Activated gamma-delta T cell treated with Interleukin-2 at 50 U/mL for 16 hours (primary cell): ENCODE measurements at regions not wholly inside any gene's neighbourhood (a gene's known extent, or its start where the extent isn't known, plus 50 kb on each side); places are given as distances from the start of the nearest gene placed in this dataset.

Source experiments
- DNase-seq: peaks from one replicate; pipeline ENCODE4 v3.0.0-alpha.2; 2020

GRCh38 chr19:28927456-28927855 is 285.5 kb downstream of the UQCRFS1 start:
- DNase-seq, result no peak

GRCh38 chr19:28920269-28921066 is 292.5 kb downstream of the UQCRFS1 start:
- DNase-seq, result no peak

DNA sequence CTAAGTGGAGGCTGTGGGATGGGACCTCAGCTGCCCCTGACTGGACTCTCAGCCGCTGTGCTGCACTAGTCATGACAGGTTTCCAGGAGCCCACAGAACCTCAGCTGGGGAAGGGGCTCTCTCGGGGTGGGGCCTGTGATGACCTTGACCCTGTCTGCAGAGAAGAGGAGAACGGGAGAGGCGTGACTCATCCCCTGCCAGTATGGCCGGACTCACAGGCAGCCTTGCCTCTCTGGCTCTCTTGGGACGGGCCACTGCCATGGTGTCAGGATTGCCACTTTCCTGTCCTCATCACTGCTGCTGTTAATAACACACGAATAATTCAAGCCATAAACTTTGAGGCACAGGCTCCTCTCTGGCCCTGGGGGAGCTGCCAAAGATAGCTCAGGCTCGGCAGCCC is 295.3 kb downstream of the UQCRFS1 start:
- no peak for DNase-seq

DNA sequence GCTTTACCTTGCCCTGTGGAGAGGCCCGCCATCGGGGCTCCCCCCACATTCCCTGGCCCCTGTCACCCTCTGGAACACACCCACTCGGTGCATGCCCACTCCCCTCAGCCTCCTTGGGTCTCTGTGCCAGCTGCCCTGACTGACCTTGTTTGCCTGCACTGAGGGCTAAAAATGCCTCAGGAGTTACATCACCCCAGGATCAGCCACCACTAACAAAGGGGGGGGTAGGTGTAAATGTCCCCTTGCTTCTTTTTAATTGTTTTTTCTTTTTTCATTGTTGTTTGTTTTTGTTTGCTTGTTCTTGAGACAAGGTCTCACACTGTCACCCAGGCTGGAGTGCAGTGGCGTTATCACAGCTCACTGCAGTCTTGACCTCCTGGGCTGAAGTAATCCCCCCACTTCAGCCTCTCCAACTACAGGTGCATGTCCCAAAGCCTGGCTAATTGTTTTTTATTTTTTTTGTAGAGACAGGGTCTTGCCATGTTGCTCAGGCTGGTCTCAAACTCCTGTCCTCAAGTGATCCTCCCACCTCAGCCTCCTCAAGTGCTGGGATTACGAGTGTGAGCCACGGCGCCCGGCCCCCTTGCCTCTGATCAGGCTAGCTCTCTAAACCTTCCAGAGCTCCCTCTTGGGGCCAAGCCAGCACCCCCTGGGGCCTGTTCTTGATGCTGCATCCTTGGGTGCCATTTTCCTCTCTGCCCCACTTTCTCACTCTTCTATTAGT is 297.1 kb downstream of the UQCRFS1 start:
- DNase-seq, result no peak

- DNase-seq, result no peak
Measured at GRCh38 chr19:28915202-28915601, 297.7 kb downstream of the UQCRFS1 start.

DNA sequence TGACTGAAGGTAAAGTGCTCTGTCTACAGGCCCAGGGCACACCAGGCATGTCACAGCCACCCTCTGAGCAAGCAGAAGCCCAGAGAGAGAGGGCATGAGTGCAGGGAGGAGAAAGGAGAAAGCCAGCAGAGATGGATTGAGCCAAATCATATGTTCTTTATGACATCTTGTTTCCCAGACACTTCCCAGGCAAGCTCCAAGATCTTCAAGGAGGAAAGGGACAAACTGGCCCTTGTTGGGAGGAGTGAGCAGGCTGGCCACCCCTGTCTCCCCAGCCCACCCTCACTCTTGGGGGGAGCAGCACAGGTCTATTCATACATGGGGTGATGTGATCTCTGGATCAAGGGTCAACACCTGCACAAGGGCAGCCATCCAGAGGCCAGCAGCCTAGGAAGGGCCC is 298.8 kb downstream of the UQCRFS1 start:
- DNase-seq, result no peak

DNA sequence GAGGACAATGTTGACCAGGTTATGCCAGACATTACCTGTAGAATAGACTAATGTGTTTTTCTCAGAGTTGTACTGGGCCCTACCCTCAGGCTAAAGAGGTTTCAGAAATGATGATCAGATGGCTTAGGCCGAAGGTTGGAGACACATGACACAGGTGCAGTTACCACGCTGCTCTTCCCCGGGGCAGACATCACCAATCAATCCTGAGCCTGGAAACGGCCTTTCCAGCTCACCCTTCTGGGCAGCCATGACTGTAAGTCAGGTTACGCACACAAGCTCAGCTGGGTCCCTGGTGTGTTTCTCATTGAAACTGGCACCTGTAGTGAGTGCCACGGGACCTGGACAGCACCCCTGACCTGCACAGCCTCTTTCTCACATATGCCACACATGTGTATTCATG is 299.3 kb downstream of the UQCRFS1 start:
- no peak for DNase-seq

- no peak for DNase-seq
Measured at GRCh38 chr19:28908941-28909340, 304.0 kb downstream of the UQCRFS1 start.

GRCh38 chr19:28907534-28907933 is 305.4 kb downstream of the UQCRFS1 start:
- no peak for DNase-seq

- no peak for DNase-seq
Measured at GRCh38 chr19:28905996-28906395, 307.0 kb downstream of the UQCRFS1 start.

DNA sequence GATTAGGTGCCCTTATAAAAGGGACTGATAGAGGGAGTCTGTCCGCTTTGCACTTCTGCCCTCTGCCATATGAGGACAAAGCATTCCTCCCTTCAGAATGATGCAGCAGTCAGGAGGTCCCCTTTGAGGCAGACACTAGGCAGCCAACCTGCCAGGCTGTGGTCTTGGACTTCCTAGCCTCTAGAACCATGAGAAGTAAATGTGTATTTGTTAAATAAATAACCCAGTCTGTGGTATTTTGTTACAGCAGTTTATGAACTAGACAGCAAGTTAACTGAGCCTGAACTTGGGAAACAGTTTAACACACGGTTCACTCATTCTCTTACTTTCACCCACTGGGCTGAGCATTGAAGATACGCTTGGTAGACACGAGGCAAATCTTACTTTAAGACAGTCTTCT is 313.2 kb downstream of the UQCRFS1 start:
- DNase-seq, result no peak

- no peak for DNase-seq
Measured at GRCh38 chr19:28898249-28898648, 314.7 kb downstream of the UQCRFS1 start.

DNA sequence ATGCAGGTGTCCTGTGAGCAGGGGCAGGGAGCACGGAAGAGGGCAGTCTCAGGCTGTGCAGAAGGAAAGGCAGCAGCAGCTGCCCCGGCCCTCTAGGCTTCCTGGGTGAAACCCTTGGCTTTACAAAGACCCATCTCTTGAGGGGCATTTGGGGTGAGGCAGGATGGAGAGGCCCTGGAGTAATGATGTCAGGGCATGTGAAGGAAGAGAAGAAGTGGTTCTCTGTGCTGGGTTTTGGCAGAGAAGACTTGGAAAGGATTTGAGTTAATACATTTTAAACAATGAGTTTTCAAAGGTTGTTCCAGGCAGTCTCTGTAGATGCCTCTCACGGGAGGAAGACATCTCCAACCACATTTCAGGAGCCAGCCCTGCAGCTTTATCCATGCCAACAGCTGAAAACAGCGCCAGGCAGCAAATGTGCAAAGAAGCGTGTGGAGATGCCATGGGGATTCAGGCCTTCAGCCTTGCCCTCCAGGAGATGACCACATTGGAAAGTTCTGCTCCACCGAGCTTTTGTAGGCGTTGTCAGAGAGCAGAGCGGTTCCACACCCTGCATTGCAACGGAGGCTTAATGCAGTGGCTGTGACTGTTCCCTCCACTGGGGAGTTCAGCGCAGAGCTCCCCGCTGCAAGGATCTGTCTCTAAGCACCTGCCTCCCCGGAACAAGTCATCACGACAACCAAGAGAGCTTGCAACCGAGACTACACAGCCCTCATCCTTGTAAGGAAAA is 322.8 kb downstream of the UQCRFS1 start:
- no peak for DNase-seq

GRCh38 chr19:28887920-28888618 is 324.9 kb downstream of the UQCRFS1 start:
- DNase-seq, result no peak

- no peak for DNase-seq
Measured at GRCh38 chr19:28886708-28887107, 326.2 kb downstream of the UQCRFS1 start.

GRCh38 chr19:28885965-28886364 is 327.0 kb downstream of the UQCRFS1 start:
- no peak for DNase-seq

- no peak for DNase-seq
Measured at GRCh38 chr19:28884786-28885476, 328.0 kb downstream of the UQCRFS1 start.

GRCh38 chr19:28883241-28883693 is 329.7 kb downstream of the UQCRFS1 start:
- no peak for DNase-seq

- no peak for DNase-seq
Measured at GRCh38 chr19:28882818-28883217, 330.1 kb downstream of the UQCRFS1 start.

GRCh38 chr19:28881616-28882015 is 331.3 kb downstream of the UQCRFS1 start:
- DNase-seq, result no peak

- DNase-seq, result no peak
Measured at GRCh38 chr19:28880735-28881401, 332.1 kb downstream of the UQCRFS1 start.
